HepG2 (cell line): ENCODE measurements at regions not wholly inside any gene's neighbourhood (a gene's known extent, or its start where the extent isn't known, plus 50 kb on each side); places are given as distances from the start of the nearest gene placed in this dataset.

ENCODE experiments used
- small RNA-seq, 3 experiments: library from RNA; depleted of rRNA; stranded (forward); fragments of <200 nt; gene quantifications; one replicate each; pipeline ENCODE3, GENCODE V24; 2012; ENCODE audit warnings: low read depth in 2 of 3, low replicate concordance in 1 of 3; ENCODE audit not compliant: insufficient read length in 3 of 3, insufficient read depth in 2 of 3

Small RNA genes in the stretch of these regions (small RNA-seq; reads per million reads assigned to genes)
- 0 reads per million in 3 experiments for gene AC007450.3
- 0 reads per million in 3 experiments for gene HIGD1AP8
- gene RNU7-60P: 0.10 to 0.97 (median 0.33) reads per million in 3 experiments
